Bronchial epithelial cell (primary cell): ENCODE measurements at regions not wholly inside any gene's neighbourhood (a gene's known extent, or its start where the extent isn't known, plus 50 kb on each side); places are given as distances from the start of the nearest gene placed in this dataset.

Experiments used
- DNase-seq: peaks from one replicate; pipeline ENCODE4 v3.0.0-alpha.2; 2010; ENCODE audit warnings: low read depth
- FAIRE-seq: peaks from 2 replicates; lab custom pipeline; 2011; peaks lifted over from hg19 to GRCh38; lab: Jason Lieb, UNC
- H3K27me3 ChIP-seq: 2 replicates; pipeline ENCODE4 v1.5.1; 2011; ENCODE audit warnings: low read length; ENCODE audit not compliant: control insufficient read depth, insufficient read depth
- H3K36me3 ChIP-seq: 2 replicates; pipeline ENCODE4 v1.5.1; 2011; ENCODE audit warnings: low read length; ENCODE audit not compliant: control insufficient read depth, insufficient read depth
- H3K4me3 ChIP-seq: 2 replicates; pipeline ENCODE4 v1.5.1; 2011; ENCODE audit warnings: mild to moderate bottlenecking, low read depth, low read length, control low read depth
- TF ChIP-seq, protein P1 (sequence below): IDR thresholded peaks from 2 replicates; pipeline ENCODE4 v1.5.1; 2011; ENCODE audit warnings: mild to moderate bottlenecking, moderate library complexity, low read length, control low read depth, inconsistent platforms; ENCODE audit not compliant: insufficient read depth, severe bottlenecking

DNA sequence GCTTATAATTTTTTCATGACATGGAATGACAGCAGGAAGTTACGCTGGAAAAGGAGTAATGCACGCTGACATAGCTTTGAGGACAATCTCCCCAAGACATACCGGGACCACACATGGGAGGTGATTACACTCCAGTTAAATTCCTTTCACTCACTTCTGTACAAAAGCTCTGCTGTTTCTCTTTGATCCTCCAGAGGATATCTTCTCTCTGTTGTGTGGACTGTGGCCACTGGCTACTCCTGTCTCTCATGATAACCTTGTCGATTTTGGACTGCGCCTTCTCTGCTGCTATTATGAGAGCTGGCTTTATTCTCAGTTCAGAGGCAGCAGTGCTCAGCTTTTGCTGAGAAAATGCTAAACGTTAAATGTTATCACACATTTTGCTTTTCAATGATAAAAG is 464.6 kb downstream of the FGF9 start:
- no peaks in the 10 kb centered on the region for H3K27me3 ChIP-seq
- H3K36me3 ChIP-seq: no peaks in the 10 kb centered on the region
- TF ChIP-seq, protein P1, sequence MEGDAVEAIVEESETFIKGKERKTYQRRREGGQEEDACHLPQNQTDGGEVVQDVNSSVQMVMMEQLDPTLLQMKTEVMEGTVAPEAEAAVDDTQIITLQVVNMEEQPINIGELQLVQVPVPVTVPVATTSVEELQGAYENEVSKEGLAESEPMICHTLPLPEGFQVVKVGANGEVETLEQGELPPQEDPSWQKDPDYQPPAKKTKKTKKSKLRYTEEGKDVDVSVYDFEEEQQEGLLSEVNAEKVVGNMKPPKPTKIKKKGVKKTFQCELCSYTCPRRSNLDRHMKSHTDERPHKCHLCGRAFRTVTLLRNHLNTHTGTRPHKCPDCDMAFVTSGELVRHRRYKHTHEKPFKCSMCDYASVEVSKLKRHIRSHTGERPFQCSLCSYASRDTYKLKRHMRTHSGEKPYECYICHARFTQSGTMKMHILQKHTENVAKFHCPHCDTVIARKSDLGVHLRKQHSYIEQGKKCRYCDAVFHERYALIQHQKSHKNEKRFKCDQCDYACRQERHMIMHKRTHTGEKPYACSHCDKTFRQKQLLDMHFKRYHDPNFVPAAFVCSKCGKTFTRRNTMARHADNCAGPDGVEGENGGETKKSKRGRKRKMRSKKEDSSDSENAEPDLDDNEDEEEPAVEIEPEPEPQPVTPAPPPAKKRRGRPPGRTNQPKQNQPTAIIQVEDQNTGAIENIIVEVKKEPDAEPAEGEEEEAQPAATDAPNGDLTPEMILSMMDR: no peak
- no peak overlapping the region for H3K4me3 ChIP-seq
- FAIRE-seq: no peak
- no peak for DNase-seq

DNA sequence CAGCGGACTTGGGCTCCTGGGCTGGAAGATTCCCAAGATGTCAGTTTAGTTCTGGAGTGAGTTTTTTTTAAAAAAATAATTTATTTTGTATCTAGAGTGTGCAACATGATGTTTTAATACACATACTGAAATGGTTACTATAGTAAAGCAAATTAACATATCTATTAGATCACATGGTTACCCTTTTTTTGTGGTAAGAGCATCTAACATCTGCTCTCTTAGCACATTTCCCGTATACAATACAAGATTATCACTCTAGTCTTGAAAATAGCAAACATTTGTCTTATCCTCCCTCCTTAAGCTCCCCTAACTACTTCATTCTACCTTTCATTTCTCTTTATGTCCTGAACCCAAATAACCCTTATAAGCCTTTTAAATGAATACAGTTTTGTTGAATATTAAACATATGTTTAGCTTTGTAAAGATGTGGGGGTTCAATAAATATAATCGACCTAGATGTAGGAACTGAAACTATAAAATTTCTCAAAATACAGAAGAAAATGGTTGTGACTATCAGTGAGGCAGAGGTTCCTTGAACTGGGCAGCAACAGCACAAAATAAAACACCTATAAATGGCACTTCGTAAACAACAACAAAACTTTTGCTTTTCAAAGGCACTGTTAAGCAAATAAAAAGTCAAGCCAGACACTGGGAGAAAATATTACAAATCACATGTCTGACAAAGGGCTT is 466.6 kb downstream of the FGF9 start:
- H3K4me3 ChIP-seq: no peak overlapping the region
- TF ChIP-seq, protein P1: no peak
- FAIRE-seq: no peak
- H3K36me3 ChIP-seq: no peaks in the 10 kb centered on the region
- H3K27me3 ChIP-seq: no peaks in the 10 kb centered on the region
- no peak for DNase-seq

- Histone ChIP-seq H3K27me3 (no peaks in the 10 kb centered on the region), H3K36me3 (no peaks in the 10 kb centered on the region), H3K4me3 (no peak overlapping the region)
- DNase-seq (no peak), FAIRE-seq (no peak)
- TF ChIP-seq, protein P1: no peak
These were observed 468.1 kb downstream of the FGF9 start for GRCh38 chr13:22138947-22139346.

- Histone ChIP-seq H3K27me3 (no peaks in the 10 kb centered on the region), H3K36me3 (no peaks in the 10 kb centered on the region), H3K4me3 (no peak overlapping the region)
- TF ChIP-seq, protein P1: no peak
- no peak for FAIRE-seq
- DNase-seq: no peak
These were observed 470.8 kb downstream of the FGF9 start for GRCh38 chr13:22141716-22142115.

DNA sequence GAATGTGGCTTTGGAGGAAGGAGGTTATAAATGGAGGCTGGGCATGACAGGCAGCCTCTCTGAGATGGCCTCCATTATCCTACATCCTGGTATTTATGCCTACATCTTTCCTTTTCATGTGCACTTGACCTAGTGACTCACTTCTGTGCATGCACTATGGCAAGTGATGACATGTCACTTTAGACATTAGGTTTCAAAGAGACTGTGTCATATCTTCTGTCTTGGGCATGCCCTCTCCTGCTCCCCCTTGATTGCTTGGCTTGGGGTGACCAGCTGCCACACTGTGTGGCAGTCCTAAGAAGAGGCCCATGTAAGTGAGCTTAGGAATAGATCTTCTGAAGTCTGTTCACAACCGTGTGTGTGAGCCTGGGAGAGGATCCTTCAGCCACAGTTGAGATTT is 472.8 kb downstream of the FGF9 start:
- no peak for FAIRE-seq
- TF ChIP-seq, protein P1: no peak
- Histone ChIP-seq H3K27me3 (no peaks in the 10 kb centered on the region), H3K36me3 (no peaks in the 10 kb centered on the region), H3K4me3 (no peak overlapping the region)
- peak; percentile 51 for DNase-seq

GRCh38 chr13:22144806-22145205 is 473.9 kb downstream of the FGF9 start:
- no peaks in the 10 kb centered on the region for H3K27me3 ChIP-seq
- H3K4me3 ChIP-seq: no peak overlapping the region
- TF ChIP-seq, protein P1: no peak
- no peak for FAIRE-seq
- no peak for DNase-seq
- no peaks in the 10 kb centered on the region for H3K36me3 ChIP-seq
